ENCODE measurements at regions not wholly inside any gene's neighbourhood (a gene's known extent, or its start where the extent isn't known, plus 50 kb on each side); places are given as distances from the start of the nearest gene placed in this dataset.

DNA sequence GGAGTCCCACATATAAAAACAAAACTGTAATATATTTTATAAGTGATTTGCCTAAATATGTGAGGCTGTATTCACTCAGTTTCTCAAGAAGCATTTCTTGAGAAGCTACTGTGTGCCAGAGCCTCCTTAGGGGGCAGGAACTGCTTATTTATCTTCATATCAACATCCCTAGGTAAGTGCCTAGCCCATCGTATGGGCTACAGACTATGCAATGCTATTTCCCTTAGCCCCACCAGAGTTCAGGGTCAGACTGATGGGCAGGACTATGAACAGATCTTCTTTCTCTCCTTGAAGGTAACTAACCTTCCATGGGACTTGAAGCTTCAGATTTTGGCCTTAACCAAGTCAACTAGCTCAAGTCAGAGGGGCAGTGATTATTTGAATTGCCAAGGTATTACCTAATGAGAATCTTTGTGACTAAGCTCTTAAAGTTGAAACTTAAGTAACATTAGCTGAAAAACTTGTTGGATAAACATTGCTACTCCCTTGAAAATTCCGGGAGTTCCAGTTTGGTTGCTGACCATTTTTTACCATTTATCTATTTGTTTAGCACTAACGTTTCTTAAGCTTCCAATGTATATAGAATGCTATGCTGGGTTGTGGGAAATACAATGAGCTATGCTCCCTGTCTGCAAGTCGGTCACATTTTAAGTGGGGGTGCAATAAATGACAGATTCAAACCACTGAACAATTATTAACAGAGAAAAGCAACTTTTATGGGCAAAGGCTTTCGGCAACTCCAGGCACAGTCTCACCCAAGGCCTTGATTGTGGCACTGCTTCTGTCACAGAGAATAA lies 85.2 kb downstream of the GPR88 start:
- DNase-seq (no peak), ATAC-seq (peak; percentile 27)
- no peak for TF ChIP-seq POLR2A (IDR thresholded peaks at IDR 0.05)
- TF ChIP-seq, protein P1, sequence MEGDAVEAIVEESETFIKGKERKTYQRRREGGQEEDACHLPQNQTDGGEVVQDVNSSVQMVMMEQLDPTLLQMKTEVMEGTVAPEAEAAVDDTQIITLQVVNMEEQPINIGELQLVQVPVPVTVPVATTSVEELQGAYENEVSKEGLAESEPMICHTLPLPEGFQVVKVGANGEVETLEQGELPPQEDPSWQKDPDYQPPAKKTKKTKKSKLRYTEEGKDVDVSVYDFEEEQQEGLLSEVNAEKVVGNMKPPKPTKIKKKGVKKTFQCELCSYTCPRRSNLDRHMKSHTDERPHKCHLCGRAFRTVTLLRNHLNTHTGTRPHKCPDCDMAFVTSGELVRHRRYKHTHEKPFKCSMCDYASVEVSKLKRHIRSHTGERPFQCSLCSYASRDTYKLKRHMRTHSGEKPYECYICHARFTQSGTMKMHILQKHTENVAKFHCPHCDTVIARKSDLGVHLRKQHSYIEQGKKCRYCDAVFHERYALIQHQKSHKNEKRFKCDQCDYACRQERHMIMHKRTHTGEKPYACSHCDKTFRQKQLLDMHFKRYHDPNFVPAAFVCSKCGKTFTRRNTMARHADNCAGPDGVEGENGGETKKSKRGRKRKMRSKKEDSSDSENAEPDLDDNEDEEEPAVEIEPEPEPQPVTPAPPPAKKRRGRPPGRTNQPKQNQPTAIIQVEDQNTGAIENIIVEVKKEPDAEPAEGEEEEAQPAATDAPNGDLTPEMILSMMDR (IDR thresholded peaks at IDR 0.05) = no peak
- H3K27me3 ChIP-seq = no peaks in the 10 kb centered on the region
- H3K4me3 ChIP-seq = no peak overlapping the region
- 17 to 26% methylated on average over 5 of the region's 5 CpGs for WGBS, 2 donors
- peak overlapping the region; percentile 30 to 68 (median 53) for H3K27ac ChIP-seq
- H3K4me1 ChIP-seq = peaks cover 19% of the 10 kb centered on the region
- no peaks in the 10 kb centered on the region for H3K9me3 ChIP-seq
- H3K36me3 ChIP-seq (replicated peaks in 1 of 2; ENCODE audit: insufficient read depth in 1 of 2, low read depth in 2 of 2) = no peaks in the 10 kb centered on the region
- intact Hi-C loops (cut with DNase I) = no loop called here

DNA sequence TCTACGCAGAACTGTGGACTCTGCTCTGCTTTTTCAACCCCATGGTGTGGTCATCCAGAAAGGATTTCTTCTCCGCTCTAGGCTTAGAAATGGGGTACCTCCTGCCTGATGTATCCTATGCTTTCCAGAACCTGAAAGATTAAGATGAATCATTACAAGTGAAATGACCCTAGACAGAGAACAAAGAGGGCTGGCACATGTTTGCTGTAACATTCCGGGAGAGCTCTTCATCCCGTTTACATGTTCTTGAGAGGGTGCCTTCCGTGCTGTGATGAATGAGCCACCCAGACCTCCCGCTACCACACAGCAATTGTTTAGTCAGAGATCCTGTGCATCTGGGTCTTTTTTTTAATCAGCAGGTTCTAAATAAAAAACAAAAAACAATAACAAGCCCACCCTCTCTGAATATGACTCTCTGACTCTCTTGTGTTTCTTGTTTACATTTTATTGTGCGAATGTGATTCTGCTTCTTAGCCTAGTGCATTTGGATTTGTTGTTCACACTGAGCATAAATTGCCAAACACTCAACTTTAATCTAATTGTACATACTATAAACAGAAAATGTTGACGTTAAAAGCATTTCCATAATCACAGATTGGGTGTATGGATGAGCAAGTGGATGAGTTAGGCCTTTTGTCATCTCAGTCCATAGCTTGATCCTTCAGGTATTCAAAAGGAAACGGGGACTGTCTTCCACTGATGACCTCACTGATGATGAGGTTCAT lies 87.1 kb downstream of the GPR88 start:
- DNase-seq = no peak
- peak overlapping the region in 2 of 4 donors; percentile 16 to 68 for H3K27ac ChIP-seq
- no peak overlapping the region for H3K4me3 ChIP-seq
- H3K9me3 ChIP-seq = no peaks in the 10 kb centered on the region
- TF ChIP-seq POLR2A (IDR thresholded peaks at IDR 0.05) = no peak
- TF ChIP-seq, protein P1 (IDR thresholded peaks at IDR 0.05) = no peak
- no peaks in the 10 kb centered on the region for H3K27me3 ChIP-seq
- peaks cover 19% of the 10 kb centered on the region for H3K4me1 ChIP-seq
- 59 to 66% methylated on average over 9 of the region's 9 CpGs for WGBS, 2 donors
- ATAC-seq = no peak
- intact Hi-C loops (cut with DNase I) = no loop called here
- H3K36me3 ChIP-seq (replicated peaks in 1 of 2; ENCODE audit: insufficient read depth in 1 of 2, low read depth in 2 of 2) = no peaks in the 10 kb centered on the region

DNA sequence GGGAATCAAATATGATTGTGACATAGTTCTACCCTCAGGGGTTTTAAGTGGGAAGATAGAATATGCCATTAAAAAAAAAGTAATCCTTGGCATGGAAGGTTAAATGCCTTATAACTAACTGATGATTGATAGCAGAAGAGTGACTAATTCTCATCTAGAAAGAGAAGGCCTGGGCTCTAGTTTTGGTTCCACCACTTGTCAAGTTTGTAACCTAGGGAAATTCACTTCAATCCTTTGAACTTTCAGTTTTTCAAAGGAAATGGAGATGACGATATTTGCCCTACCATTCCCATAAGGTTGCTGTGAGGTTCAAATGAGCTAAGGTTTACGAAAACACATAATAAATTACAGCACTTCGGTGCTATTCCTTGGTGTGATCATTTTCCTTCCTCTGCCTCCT lies 88.5 kb downstream of the GPR88 start:
- Histone ChIP-seq H3K4me1 (peaks cover 17% of the 10 kb centered on the region), H3K36me3 (replicated peaks in 1 of 2; ENCODE audit: insufficient read depth in 1 of 2, low read depth in 2 of 2) (no peaks in the 10 kb centered on the region), H3K27ac (no peak overlapping the region), H3K4me3 (no peak overlapping the region), H3K9me3 (no peaks in the 10 kb centered on the region), H3K27me3 (no peaks in the 10 kb centered on the region)
- 52 to 54% methylated on average over 3 of the region's 3 CpGs for WGBS, 2 donors
- ATAC-seq (no peak), DNase-seq (no peak)
- intact Hi-C loops (cut with DNase I) = no loop called here
- TF ChIP-seq, protein P1 (IDR thresholded peaks at IDR 0.05) = no peak
- TF ChIP-seq POLR2A (IDR thresholded peaks at IDR 0.05) = no peak

DNA sequence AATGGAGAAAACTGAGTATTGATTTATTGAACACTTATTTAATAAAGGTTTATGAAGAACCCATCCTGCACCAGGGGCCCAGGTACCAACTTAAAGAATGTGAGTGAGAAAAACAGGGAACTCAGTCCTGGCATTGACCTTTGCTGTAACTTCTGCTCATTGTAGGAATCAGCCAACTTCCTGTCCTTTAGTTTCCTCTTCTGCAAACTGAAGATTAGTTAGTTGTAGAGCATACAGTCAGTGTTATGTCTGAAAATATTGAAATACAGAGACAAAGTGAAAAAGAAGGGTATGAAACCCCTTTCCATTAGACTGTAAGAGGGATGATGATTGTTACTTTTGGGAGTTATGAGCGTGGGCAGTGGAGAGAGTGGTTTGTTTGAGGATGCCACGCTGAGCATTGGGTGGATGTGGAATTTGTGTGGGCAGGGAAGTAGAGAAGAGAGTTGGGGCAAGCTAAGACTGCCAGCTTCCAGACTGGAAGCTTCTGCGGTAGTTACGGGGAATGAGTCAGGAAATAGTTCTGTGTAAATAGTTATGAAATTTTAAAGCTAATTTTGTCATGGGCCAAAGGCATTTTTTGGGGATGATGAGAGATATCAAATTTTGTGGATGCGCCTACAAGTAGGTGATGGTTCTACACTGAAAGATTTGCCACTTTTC lies 89.2 kb downstream of the GPR88 start:
- Histone ChIP-seq H3K36me3 (replicated peaks in 1 of 2; ENCODE audit: insufficient read depth in 1 of 2, low read depth in 2 of 2) (no peaks in the 10 kb centered on the region), H3K9me3 (no peaks in the 10 kb centered on the region), H3K27me3 (no peaks in the 10 kb centered on the region), H3K4me3 (no peak overlapping the region), H3K4me1 (peaks cover 9% of the 10 kb centered on the region), H3K27ac (peak overlapping the region in 1 of 4 donors; percentile 29)
- ATAC-seq = no peak
- TF ChIP-seq, protein P1 (IDR thresholded peaks at IDR 0.05) = no peak
- TF ChIP-seq POLR2A (IDR thresholded peaks at IDR 0.05) = no peak
- WGBS, 2 donors = 69 to 81% methylated on average over 5 of the region's 5 CpGs
- intact Hi-C loops (cut with DNase I) = no loop called here
- no peak for DNase-seq
